NCI-H2196 treated with DMSO at 0.1 percent for 48 hours (cell line): ENCODE measurements at regions not wholly inside any gene's neighbourhood (a gene's known extent, or its start where the extent isn't known, plus 50 kb on each side); places are given as distances from the start of the nearest gene placed in this dataset.
A peak's percentile ranks its signal among the peaks of the same experiment; 100 is the strongest.
"Not testable (repeated sequence)": the region's sequence is repeated elsewhere in the genome, so short reads cannot be mapped to it uniquely, and the experiment has no call there.

Experiments used
- DNase-seq: peaks from one replicate; lab custom pipeline; 2025; ENCODE audit not compliant: unreplicated experiment; lab: John Stamatoyannopoulos, UW

- DNase-seq: no peak
Observed at GRCh38 chr13:48583859-48584311, 51.0 kb upstream of the RCBTB2 start.

GRCh38 chr13:48585456-48585840 is 52.6 kb upstream of the RCBTB2 start:
- peak; percentile 67 for DNase-seq

- DNase-seq: no peak
Observed at GRCh38 chr13:48586591-48587103, 53.8 kb upstream of the RCBTB2 start.

- DNase-seq: no peak
Observed at GRCh38 chr13:48588120-48588519, 55.2 kb upstream of the RCBTB2 start.

GRCh38 chr13:48590141-48590901 is 57.4 kb upstream of the RCBTB2 start:
- no peak for DNase-seq

GRCh38 chr13:48591124-48591872 is 58.4 kb upstream of the RCBTB2 start:
- DNase-seq: not testable (repeated sequence)

GRCh38 chr13:48591889-48592687 is 59.2 kb upstream of the RCBTB2 start:
- DNase-seq: no peak

- no peak for DNase-seq
Observed at GRCh38 chr13:48592688-48593049, 59.8 kb upstream of the RCBTB2 start.

- no peak for DNase-seq
Observed at GRCh38 chr13:48593536-48593935, 60.2 kb upstream of the CYSLTR2 start.

GRCh38 chr13:48594096-48594815 is 59.5 kb upstream of the CYSLTR2 start:
- DNase-seq: no peak

- peak; percentile 3 for DNase-seq
Observed at GRCh38 chr13:48595431-48596429, 58.0 kb upstream of the CYSLTR2 start.

- no peak for DNase-seq
Observed at GRCh38 chr13:48600374-48601364, 53.1 kb upstream of the CYSLTR2 start.

- no peak for DNase-seq
Observed at GRCh38 chr13:48602296-48603016, 51.3 kb upstream of the CYSLTR2 start.

GRCh38 chr13:48603375-48603774 is 50.4 kb upstream of the CYSLTR2 start:
- no peak for DNase-seq
